ENCODE measurements at regions not wholly inside any gene's neighbourhood (a gene's known extent, or its start where the extent isn't known, plus 50 kb on each side); places are given as distances from the start of the nearest gene placed in this dataset.

- no peak for DNase-seq
Measured at GRCh38 chr3:72560846-72561675, 287.2 kb downstream of the SHQ1 start.

GRCh38 chr3:72559385-72559784 is 288.9 kb downstream of the SHQ1 start:
- DNase-seq = no peak

DNA sequence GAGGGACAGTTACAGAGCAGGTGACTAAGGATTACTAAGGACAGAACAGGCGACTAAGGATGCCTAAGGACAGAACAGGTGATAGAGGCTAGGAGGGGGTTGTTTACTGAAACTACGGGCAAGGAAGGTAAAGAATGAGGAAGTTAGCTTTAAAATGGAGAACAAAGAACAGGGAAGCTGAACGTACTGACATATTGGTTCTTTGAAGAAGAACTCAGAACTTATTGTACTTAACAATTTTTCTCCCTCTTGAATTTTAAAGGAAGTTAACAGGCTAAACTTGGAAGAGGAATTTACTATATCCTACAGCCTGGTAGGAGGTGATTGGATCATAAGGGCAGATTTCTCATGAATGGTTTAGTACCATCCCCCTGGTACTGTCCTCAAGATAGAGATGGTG is 290.2 kb downstream of the SHQ1 start:
- no peak for DNase-seq

GRCh38 chr3:72555714-72556113 is 292.5 kb downstream of the SHQ1 start:
- no peak for DNase-seq

- no peak for DNase-seq
Measured at GRCh38 chr3:72554689-72555088, 293.6 kb downstream of the SHQ1 start.

GRCh38 chr3:72553298-72553697 is 294.9 kb downstream of the SHQ1 start:
- no peak for DNase-seq

DNA sequence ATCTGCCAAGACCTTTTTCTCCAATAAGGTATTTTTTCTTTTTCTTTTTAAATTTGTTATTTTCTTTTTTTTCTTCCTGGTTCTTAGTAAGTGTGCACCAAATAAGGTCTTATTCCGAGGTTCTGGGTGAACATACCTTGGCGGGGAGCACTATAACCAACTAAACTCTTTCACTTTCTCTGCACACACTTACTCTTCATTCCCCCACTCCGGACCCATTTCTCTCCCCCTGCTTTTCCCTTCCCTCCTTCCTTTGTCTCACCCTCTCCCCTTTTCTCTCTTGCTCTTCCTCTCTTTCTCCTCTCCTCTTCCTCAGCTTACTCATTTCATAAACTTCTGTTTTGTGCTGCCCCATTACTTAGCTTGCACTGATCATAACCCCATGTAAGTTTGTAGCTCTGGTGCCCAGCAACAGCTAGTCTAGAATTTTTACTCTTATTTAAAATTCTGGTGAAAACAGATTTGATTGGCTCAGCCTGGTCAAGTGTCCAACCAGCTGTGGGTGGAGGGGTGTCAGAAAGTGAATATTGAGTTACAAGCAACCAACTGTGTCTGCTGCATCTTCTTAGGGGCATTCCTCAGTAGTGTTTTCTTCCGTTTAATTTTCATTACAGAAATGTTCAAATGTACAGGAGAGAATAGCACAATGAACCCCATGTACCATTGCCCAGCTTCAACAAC is 297.5 kb downstream of the SHQ1 start:
- no peak for DNase-seq

- DNase-seq = peak; percentile 23
Measured at GRCh38 chr3:72549761-72550581, 298.3 kb downstream of the SHQ1 start.

DNA sequence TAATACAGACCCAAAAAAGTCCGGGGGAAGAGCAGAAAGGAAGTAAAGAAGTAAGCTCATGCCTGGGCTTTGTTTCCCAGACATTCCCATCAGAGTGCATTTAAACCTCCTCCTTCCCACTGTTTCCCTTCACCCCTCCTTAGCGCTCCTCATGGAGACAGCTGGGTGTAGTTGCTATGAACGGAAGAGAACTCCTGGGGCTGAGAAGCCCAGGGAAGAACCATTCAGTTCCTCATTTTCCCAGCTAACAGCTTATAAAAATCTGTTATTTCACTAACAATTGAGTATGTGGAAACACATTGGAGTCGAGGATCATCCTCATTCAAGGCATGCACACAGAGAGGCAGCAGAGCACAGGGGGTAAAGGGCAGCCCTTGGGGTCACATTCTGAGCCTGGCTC is 299.3 kb downstream of the SHQ1 start:
- DNase-seq = no peak

DNA sequence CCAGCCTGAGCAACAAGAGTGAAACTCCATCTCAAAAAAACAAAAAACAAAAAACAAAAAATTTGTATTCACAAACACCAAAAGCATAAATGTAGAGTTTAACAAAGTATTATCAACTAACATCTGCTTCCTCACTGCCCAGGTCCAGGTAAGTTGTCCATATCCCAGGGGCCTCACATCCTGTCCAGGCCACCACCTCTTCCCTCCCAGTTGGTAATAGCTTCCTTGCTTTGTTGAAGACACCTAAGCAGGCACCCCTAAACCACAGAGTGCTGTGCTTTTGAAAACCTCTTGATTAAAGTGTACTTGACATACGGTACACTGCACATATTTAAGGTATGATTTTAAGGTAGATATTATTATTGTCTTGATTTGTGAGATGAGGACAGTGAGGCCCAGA is 299.8 kb downstream of the SHQ1 start:
- DNase-seq = no peak

DNA sequence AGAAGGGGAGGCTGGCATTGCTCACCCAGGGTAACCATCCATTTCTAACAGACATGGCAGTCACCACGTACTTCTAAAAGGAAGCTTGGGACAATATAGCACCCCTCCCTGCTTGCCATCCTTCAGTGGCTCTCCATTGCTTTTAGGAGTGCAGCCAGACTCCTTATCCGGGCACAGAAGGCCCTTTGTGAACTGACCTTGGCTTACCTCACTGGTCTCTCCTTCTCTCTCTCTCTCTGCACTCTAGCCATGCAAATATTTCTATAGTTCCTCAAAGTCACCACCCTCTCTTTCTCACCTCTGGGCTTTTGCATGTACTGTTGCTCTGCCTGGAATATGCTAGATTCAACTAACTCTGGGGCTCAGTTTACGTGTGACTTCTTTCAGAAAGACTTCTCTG is 301.1 kb downstream of the SHQ1 start:
- no peak for DNase-seq

DNA sequence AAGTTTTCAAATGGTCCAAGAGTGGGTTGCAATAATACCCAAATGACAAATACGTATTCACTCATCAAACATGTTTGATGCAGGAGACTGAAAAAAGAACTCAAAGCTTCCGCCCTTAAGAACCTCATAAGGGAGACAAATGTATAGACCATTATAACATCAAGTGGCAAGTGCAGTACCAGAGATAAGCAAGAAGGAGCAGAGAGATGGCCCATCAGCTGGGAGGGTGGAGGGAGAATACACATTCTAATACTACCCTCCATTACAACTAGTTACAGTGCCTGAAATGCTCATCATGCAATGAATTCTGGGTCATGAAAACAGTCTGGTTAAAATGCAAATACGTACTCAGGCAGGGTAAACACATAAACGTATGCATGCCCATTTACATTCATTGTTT is 304.0 kb downstream of the SHQ1 start:
- no peak for DNase-seq

- DNase-seq = no peak
Measured at GRCh38 chr3:72543246-72543645, 305.0 kb downstream of the SHQ1 start.

GRCh38 chr3:72542781-72543180 is 305.5 kb downstream of the SHQ1 start:
- no peak for DNase-seq

DNA sequence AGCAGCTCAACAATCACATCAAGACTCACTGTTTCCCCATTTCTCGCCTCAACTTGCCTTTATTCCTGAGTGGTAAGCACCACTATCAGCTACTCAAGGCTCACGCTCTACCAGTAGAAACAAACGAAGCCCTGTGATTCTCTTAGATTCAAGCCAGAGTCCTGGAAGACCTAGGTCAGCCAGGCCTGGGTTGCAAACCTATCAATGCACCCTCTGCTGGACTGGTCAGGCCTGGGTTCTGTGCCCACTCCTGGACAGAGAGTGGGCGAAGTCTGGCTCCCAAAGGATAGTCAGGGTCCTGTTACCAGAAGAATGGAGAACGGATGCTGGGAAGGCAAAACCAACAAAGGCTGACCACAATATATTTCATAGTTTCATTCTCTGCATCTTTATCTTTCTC is 308.4 kb downstream of the SHQ1 start:
- DNase-seq = no peak

DNA sequence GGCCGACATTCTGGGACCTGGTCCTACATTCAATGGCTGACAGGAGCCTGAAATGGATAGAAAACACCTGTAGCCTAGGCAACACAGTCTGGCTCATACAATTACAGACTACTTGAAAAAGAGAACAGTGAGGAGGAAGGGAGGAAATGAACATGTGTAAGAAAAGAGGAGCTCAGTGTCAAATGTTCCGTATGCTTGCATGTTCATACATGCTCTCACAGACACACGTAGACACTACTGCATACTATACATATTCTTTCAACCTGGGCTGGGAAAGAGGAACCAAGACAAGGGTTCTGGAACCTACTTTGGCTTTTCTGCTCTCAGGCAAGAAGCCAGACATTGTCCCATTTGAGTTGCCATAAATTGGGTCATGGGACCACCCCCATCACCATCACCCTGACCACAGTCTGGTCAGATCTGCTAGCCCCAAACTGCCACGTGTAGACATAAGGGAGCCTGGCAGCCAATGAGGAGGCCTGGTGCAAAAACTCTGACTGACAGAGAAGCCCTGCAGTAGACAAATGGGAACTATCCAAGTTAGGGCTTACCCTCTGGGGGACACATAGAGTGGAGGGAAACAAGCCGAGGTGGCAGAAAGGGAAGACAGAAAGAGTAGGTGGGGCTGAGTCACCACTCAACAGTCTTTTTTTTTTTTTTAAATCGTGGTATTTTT is 310.0 kb downstream of the SHQ1 start:
- no peak for DNase-seq

- DNase-seq = no peak
Measured at GRCh38 chr3:72537448-72537847, 310.8 kb downstream of the SHQ1 start.

DNA sequence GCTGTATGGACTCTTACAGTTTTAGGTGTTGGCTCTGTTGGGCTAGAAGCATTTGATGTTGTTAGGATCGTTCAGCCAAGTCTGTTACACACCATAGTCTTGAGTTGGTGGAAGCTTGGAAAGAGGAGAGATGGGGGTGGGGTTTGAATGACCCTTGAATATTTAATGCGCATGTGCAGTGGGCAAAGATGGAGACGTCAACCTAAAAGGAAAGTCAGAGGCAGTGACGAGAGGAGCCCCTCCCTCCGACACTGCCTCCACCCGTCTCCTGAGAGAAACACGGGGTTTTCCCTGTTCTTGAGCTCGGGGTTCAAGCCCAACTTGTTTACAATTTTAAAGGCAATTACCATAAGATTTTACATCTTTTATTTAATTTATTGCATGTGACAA is 311.4 kb downstream of the SHQ1 start:
- DNase-seq = no peak

- DNase-seq = no peak
Measured at GRCh38 chr3:72536206-72536877, 311.9 kb downstream of the SHQ1 start.

DNA sequence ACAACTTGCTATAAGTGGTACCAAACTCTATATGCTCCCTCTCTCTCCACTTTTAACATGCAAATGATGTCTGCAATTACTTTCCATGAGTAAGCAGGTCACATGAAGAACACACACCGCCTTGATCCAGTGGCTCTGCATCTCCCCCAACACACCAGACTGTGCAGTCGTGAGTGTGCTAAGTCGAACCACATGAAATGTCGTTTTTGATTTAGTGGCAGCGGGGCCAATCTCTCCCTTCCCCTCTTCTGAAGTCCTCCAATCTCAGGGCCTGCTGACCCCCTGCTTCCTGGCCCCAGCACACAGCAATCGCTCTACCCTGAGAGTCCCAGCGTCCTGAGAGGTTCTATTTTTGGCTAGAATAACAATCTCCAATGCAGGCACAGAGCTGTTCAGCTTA is 312.5 kb downstream of the SHQ1 start:
- no peak for DNase-seq

GRCh38 chr3:72533591-72534473 is 314.4 kb downstream of the SHQ1 start:
- DNase-seq = no peak
